ENCODE measurements at regions not wholly inside any gene's neighbourhood (a gene's known extent, or its start where the extent isn't known, plus 50 kb on each side); places are given as distances from the start of the nearest gene placed in this dataset.
"Not testable (repeated sequence)": the region's sequence is repeated elsewhere in the genome, so short reads cannot be mapped to it uniquely, and the experiment has no call there.

DNA sequence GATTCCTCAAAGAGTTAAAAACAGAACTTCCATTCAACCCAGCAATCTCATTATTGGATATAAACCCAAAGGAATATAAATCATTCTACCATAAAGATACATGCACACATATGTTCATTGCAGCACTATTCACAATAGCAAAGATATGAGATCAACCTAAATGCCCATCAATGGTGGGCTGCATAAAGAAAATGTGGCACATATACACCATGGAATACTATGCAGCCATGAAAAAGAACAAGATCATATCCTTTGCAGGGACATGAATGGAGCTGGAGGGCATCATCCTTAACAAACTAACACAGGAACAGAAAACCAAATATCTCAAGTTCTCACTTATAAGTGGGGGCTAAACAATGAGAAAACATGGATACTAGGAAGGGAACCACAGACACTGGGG lies 64.1 kb upstream of the GRM8 start:
- H3K79me2 ChIP-seq (ENCODE audit: control insufficient read depth in 1 of 2, insufficient read depth in 2 of 2, low read length in 2 of 2); H4K91ac ChIP-seq (replicated peaks; ENCODE audit: insufficient read length, low read length); H3K4ac ChIP-seq (replicated peaks; ENCODE audit: insufficient read length, low read depth, low read length); H3K56ac ChIP-seq (replicated peaks; ENCODE audit: insufficient read length, low read depth, low read length); H2AK5ac ChIP-seq (ENCODE audit: low read depth, low read length); FAIRE-seq; H2BK12ac ChIP-seq (ENCODE audit: low read depth, low read length); H3K79me1 ChIP-seq (ENCODE audit: low read depth, low read length); H2BK120ac ChIP-seq (replicated peaks; ENCODE audit: low read depth, low read length); CTCF ChIA-PET (ENCODE audit: partially characterized antibody); H3K18ac ChIP-seq (ENCODE audit: extremely low read depth, low read length); H3K27ac ChIP-seq (ENCODE audit: low read depth, low read length); H2BK5ac ChIP-seq (ENCODE audit: low read depth, low read length); DNase-seq (ENCODE audit: low read depth in 1 of 2, low spot score in 2 of 2); H3K23ac ChIP-seq (ENCODE audit: insufficient read length); H4K20me1 ChIP-seq (replicated peaks in 1 of 2; ENCODE audit: control insufficient read depth in 1 of 2, insufficient read depth in 2 of 2, low read length in 2 of 2); H3K9ac ChIP-seq (replicated peaks in 1 of 4; ENCODE audit: extremely low read depth in 1 of 4, low read depth in 3 of 4, low read length in 3 of 4); H3K23me2 ChIP-seq (ENCODE audit: low read depth, low read length); H4K5ac ChIP-seq (ENCODE audit: insufficient read length, low read depth, low read length); POLR2A ChIA-PET (ENCODE audit: partially characterized antibody); H2BK15ac ChIP-seq (ENCODE audit: low read length); H4K8ac ChIP-seq (ENCODE audit: extremely low read depth, insufficient read depth, low read length); H3K27me3 ChIP-seq (replicated peaks in 1 of 4; ENCODE audit: control insufficient read depth in 3 of 4, extremely low read depth in 1 of 4, insufficient read depth in 3 of 4, low read length in 3 of 4); H3K4me2 ChIP-seq (ENCODE audit: insufficient read depth in 1 of 2, low read depth in 2 of 2, low read length in 2 of 2); H2BK20ac ChIP-seq (ENCODE audit: low read length); H3K14ac ChIP-seq (ENCODE audit: insufficient read length); H3K4me1 ChIP-seq (replicated peaks in 1 of 4; ENCODE audit: control insufficient read depth in 3 of 4, insufficient read depth in 4 of 4, low read length in 3 of 4); H3K36me3 ChIP-seq (ENCODE audit: control insufficient read depth in 2 of 4, insufficient read depth in 4 of 4, low read length in 3 of 4); H3K4me3 ChIP-seq (ENCODE audit: extremely low read depth in 1 of 4, insufficient read depth in 2 of 4, low read depth in 3 of 4, low read length in 4 of 4); H2AFZ ChIP-seq (ENCODE audit: low read length); H3K9me3 ChIP-seq (ENCODE audit: insufficient read depth in 2 of 2, low read depth in 1 of 2, low read length in 1 of 2): not testable (repeated sequence)

All from H1 (cell line).